ENCODE measurements at regions not wholly inside any gene's neighbourhood (a gene's known extent, or its start where the extent isn't known, plus 50 kb on each side); places are given as distances from the start of the nearest gene placed in this dataset.

GRCh38 chr4:14529653-14530052 lies 472.6 kb upstream of the CPEB2 start:
- intact Hi-C loops (cut with micrococcal nuclease): no loop called here
- Mint-ChIP-seq H3K9me3 (no peaks in the 10 kb centered on the region), H3K4me1 (ENCODE audit: low read depth) (no peaks in the 10 kb centered on the region), H3K27ac (no peak overlapping the region), H3K27me3 (ENCODE audit: low read depth) (no peaks in the 10 kb centered on the region), H3K36me3 (ENCODE audit: low read depth) (no peaks in the 10 kb centered on the region), H3K4me3 (ENCODE audit: low read depth) (no peak overlapping the region)
- no peak for DNase-seq (ENCODE audit: low spot score)

- Mint-ChIP-seq H3K27ac (no peak overlapping the region), H3K9me3 (no peaks in the 10 kb centered on the region), H3K36me3 (ENCODE audit: low read depth) (no peaks in the 10 kb centered on the region), H3K4me3 (ENCODE audit: low read depth) (no peak overlapping the region), H3K27me3 (ENCODE audit: low read depth) (no peaks in the 10 kb centered on the region), H3K4me1 (ENCODE audit: low read depth) (no peaks in the 10 kb centered on the region)
- DNase-seq (ENCODE audit: low spot score): no peak
- intact Hi-C loops (cut with micrococcal nuclease): no loop called here
Observed at GRCh38 chr4:14532436-14532835, 469.8 kb upstream of the CPEB2 start.

DNA sequence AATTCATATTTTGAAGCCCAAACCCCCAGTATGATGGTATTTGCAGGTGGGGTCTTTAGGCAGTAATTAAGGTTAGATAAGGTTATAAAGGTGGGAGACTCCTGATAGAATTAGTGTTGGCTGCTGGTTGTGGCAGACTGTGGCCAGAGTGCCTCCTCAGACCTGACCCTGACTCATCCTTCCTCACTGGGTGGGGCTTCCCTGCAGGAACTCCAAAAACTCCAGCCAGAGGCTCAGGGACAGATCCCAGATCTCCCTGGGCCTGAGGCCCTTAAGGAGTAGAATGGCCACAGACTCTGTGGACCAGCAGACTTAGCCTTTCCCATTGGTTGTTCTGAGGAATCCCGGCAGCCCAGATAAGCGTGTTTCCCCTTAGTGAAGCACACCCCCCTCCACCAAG lies 463.0 kb upstream of the CPEB2 start:
- Mint-ChIP-seq H3K9me3 (no peaks in the 10 kb centered on the region), H3K4me3 (ENCODE audit: low read depth) (no peak overlapping the region), H3K27me3 (ENCODE audit: low read depth) (no peaks in the 10 kb centered on the region), H3K27ac (no peak overlapping the region), H3K36me3 (ENCODE audit: low read depth) (no peaks in the 10 kb centered on the region), H3K4me1 (ENCODE audit: low read depth) (no peaks in the 10 kb centered on the region)
- no peak for DNase-seq (ENCODE audit: low spot score)
- intact Hi-C loops (cut with micrococcal nuclease): no loop called here

DNA sequence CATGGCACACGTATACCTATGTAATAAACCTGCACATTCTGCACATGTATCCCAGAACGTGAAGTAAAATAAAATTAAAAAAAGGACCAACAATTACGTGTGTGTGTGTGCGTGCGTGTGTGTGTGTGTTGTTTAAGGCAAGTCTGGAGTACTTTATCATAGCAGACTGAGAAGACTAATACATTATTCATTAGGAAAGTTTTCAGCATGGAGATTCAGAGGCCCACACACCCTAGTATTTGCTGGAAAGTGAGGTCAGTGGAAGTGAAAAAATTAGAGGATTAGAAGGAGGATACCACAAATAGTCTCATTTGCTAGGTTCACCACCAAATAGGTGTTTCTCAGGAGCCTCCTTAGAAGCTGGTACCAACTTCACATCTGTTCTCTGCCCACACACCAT lies 457.1 kb upstream of the CPEB2 start:
- no peak for DNase-seq (ENCODE audit: low spot score)
- no peak overlapping the region for H3K27ac Mint-ChIP-seq
- no peaks in the 10 kb centered on the region for H3K36me3 Mint-ChIP-seq (ENCODE audit: low read depth)
- no peaks in the 10 kb centered on the region for H3K4me1 Mint-ChIP-seq (ENCODE audit: low read depth)
- H3K9me3 Mint-ChIP-seq: no peaks in the 10 kb centered on the region
- no peak overlapping the region for H3K4me3 Mint-ChIP-seq (ENCODE audit: low read depth)
- H3K27me3 Mint-ChIP-seq (ENCODE audit: low read depth): no peaks in the 10 kb centered on the region
- intact Hi-C loops (cut with micrococcal nuclease): no loop called here

DNA sequence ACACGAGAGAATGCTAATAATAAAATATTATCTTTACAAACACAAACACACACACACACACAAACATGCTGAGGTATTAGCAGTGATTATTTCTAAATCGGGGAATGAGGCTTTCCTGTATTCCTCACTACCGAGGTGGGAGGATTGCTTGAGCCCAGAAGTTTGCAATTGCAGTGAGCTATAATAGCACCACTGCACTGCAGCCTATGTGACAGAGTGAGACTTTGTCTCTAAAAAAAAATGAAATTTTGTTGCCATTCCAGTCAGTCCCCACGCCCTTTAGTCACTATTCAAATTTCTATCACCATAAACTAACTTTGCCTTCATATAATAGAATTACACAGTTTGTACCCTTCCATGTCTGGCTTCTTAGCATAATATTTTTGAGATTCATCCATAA lies 456.5 kb upstream of the CPEB2 start:
- no peak for DNase-seq (ENCODE audit: low spot score)
- Mint-ChIP-seq H3K9me3 (no peaks in the 10 kb centered on the region), H3K4me1 (ENCODE audit: low read depth) (no peaks in the 10 kb centered on the region), H3K27ac (no peak overlapping the region), H3K36me3 (ENCODE audit: low read depth) (no peaks in the 10 kb centered on the region), H3K4me3 (ENCODE audit: low read depth) (no peak overlapping the region), H3K27me3 (ENCODE audit: low read depth) (no peaks in the 10 kb centered on the region)
- intact Hi-C loops (cut with micrococcal nuclease): no loop called here

DNA sequence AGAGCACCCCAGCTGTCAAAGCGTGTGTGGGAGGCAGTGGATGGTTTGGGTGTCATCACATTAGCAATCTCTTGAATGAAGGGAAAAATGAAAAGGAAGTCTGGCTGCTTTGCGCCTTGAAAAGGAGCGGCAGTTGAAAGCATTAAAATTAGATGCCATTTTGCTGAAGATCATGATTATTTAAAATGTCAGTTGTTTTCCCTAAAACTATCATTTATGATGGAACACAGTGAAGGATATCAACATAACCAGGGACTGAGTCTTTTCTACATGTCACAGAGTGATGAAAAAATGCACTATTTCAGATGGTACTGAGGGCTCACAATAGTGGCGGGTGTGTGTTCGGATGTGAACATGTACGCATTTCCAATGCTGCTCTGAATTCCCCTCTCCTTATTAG lies 450.2 kb upstream of the CPEB2 start:
- intact Hi-C loops (cut with micrococcal nuclease): no loop called here
- Mint-ChIP-seq H3K27me3 (ENCODE audit: low read depth) (no peaks in the 10 kb centered on the region), H3K4me1 (ENCODE audit: low read depth) (no peaks in the 10 kb centered on the region), H3K27ac (no peak overlapping the region), H3K36me3 (ENCODE audit: low read depth) (no peaks in the 10 kb centered on the region), H3K4me3 (ENCODE audit: low read depth) (no peak overlapping the region), H3K9me3 (no peaks in the 10 kb centered on the region)
- no peak for DNase-seq (ENCODE audit: low spot score)

DNA sequence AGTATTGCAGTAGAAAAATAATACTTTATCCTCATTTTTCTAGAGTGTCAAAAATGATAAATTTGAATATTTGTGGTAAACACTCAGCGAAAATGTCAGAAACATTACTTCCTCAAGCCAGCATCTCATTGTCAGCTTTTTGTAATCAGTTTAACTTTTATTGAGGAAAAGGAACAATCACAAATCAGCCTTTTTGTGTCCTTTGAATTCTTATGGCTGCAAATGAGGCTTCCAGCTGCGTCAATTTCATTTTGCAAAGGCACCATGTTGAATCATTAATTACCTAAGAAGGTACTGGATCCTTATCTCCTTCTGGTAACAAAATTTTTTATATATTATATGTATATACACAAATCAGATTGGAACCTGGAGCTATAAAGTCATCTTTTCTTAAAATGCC lies 442.6 kb upstream of the CPEB2 start:
- Mint-ChIP-seq H3K27ac (no peak overlapping the region), H3K4me1 (ENCODE audit: low read depth) (no peaks in the 10 kb centered on the region), H3K9me3 (peaks cover 2% of the 10 kb centered on the region), H3K27me3 (ENCODE audit: low read depth) (no peaks in the 10 kb centered on the region), H3K4me3 (ENCODE audit: low read depth) (no peak overlapping the region), H3K36me3 (ENCODE audit: low read depth) (no peaks in the 10 kb centered on the region)
- no peak for DNase-seq (ENCODE audit: low spot score)
- intact Hi-C loops (cut with micrococcal nuclease): no loop called here

DNA sequence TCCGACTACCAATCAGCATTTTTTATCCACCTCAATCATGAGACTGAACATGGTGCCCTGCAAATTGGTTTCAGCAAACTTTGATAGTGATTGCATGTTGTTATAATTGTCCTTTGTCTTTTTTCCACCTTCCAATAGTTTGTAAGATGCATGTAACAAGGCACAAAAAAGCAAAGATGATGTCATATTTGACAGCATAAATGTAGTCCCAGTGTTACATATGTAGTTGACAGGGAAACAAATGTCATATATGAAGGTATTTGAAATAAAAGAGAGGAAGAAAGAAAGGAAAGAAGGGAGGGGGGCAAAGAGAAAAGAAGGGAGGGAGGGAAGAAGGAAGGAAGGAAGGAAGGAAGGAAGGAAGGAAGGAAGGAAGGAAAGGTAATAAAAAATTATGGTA lies 441.7 kb upstream of the CPEB2 start:
- Mint-ChIP-seq H3K27ac (no peak overlapping the region), H3K4me1 (ENCODE audit: low read depth) (no peaks in the 10 kb centered on the region), H3K9me3 (peaks cover 11% of the 10 kb centered on the region), H3K4me3 (ENCODE audit: low read depth) (no peak overlapping the region), H3K27me3 (ENCODE audit: low read depth) (no peaks in the 10 kb centered on the region), H3K36me3 (ENCODE audit: low read depth) (no peaks in the 10 kb centered on the region)
- DNase-seq (ENCODE audit: low spot score): no peak
- intact Hi-C loops (cut with micrococcal nuclease): no loop called here

- Mint-ChIP-seq H3K27ac (no peak overlapping the region), H3K9me3 (peaks cover 15% of the 10 kb centered on the region), H3K4me1 (ENCODE audit: low read depth) (no peaks in the 10 kb centered on the region), H3K4me3 (ENCODE audit: low read depth) (no peak overlapping the region), H3K36me3 (ENCODE audit: low read depth) (no peaks in the 10 kb centered on the region), H3K27me3 (ENCODE audit: low read depth) (no peaks in the 10 kb centered on the region)
- no peak for DNase-seq (ENCODE audit: low spot score)
- intact Hi-C loops (cut with micrococcal nuclease): no loop called here
Observed at GRCh38 chr4:14562901-14563300, 439.4 kb upstream of the CPEB2 start.

DNA sequence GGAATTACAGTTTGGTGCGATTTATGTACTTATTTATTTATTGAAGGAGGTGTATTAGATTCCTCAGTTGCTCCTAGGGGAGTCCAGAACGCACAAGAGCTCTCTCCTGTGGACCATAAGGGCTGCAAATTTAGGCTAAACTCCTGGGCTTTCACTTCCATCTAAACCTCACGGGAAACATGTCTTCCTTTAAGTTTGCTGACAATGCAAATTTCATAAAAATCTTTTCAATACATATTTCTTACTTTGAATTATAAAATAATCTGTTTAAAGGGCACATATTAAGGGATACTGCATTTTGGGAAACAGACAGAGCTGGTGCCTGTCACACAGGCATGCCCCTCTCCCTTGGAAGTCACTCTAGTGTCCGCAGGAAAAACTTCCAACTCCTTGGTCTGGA lies 438.0 kb upstream of the CPEB2 start:
- Mint-ChIP-seq H3K36me3 (ENCODE audit: low read depth) (no peaks in the 10 kb centered on the region), H3K27me3 (ENCODE audit: low read depth) (no peaks in the 10 kb centered on the region), H3K4me1 (ENCODE audit: low read depth) (no peaks in the 10 kb centered on the region), H3K4me3 (ENCODE audit: low read depth) (no peak overlapping the region), H3K9me3 (peaks cover 15% of the 10 kb centered on the region), H3K27ac (no peak overlapping the region)
- intact Hi-C loops (cut with micrococcal nuclease): no loop called here
- no peak for DNase-seq (ENCODE audit: low spot score)

DNA sequence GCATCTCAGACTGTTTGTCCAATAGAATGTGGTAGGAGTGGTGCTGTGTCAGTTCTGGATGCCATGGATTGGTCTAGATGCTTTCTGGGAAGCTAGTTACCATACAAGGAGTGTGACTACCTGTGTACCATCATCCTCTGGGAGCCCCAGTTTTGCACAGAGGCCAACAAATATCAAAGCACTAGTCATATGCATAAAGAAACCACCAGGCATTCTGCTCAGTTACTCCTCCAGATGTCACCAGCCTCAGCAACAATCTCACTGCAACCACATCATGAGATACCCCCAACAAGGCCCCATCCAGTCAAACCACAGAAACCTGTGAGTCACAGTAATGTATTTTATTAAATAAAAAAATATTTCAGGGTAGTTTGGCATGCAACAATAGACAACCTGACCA lies 435.8 kb upstream of the CPEB2 start:
- no peak overlapping the region for H3K27ac Mint-ChIP-seq
- intact Hi-C loops (cut with micrococcal nuclease): no loop called here
- DNase-seq (ENCODE audit: low spot score): no peak

GRCh38 chr4:14568351-14568750 lies 433.9 kb upstream of the CPEB2 start:
- no peaks in the 10 kb centered on the region for H3K27me3 Mint-ChIP-seq (ENCODE audit: low read depth)
- H3K36me3 Mint-ChIP-seq (ENCODE audit: low read depth): no peaks in the 10 kb centered on the region
- peaks cover 15% of the 10 kb centered on the region for H3K9me3 Mint-ChIP-seq
- no peaks in the 10 kb centered on the region for H3K4me1 Mint-ChIP-seq (ENCODE audit: low read depth)
- H3K4me3 Mint-ChIP-seq (ENCODE audit: low read depth): no peak overlapping the region
- intact Hi-C loops (cut with micrococcal nuclease): no loop called here
- H3K27ac Mint-ChIP-seq: no peak overlapping the region
- DNase-seq (ENCODE audit: low spot score): no peak

More for the DNA sequence above, 435.8 kb upstream of the CPEB2 start:
- H3K36me3 Mint-ChIP-seq (ENCODE audit: low read depth): no peaks in the 10 kb centered on the region
- no peaks in the 10 kb centered on the region for H3K27me3 Mint-ChIP-seq (ENCODE audit: low read depth)
- H3K9me3 Mint-ChIP-seq: peaks cover 15% of the 10 kb centered on the region
- H3K4me3 Mint-ChIP-seq (ENCODE audit: low read depth): no peak overlapping the region
- H3K4me1 Mint-ChIP-seq (ENCODE audit: low read depth): no peaks in the 10 kb centered on the region

DNA sequence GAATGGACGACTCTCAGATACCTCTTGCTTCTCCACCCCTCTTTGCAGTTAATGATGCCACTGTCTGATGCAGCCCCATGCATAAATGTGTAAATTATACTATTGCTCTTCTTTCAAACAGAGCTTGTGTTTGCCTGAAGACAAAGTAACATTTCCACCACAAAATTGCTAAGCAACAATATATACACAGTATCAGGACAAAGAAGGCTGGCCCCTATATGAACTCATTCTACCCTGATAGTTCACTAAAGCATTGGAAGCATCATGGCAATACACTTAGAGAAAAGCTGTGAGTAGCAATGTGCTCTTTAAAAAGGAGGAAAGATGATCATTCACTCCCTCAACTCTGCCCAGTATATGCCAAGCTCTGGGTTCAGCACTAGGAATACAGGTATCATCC lies 427.0 kb upstream of the CPEB2 start:
- H3K9me3 Mint-ChIP-seq: no peaks in the 10 kb centered on the region
- H3K27me3 Mint-ChIP-seq (ENCODE audit: low read depth): no peaks in the 10 kb centered on the region
- no peaks in the 10 kb centered on the region for H3K4me1 Mint-ChIP-seq (ENCODE audit: low read depth)
- no peak for DNase-seq (ENCODE audit: low spot score)
- H3K36me3 Mint-ChIP-seq (ENCODE audit: low read depth): no peaks in the 10 kb centered on the region
- intact Hi-C loops (cut with micrococcal nuclease): no loop called here
- H3K4me3 Mint-ChIP-seq (ENCODE audit: low read depth): no peak overlapping the region
- H3K27ac Mint-ChIP-seq: no peak overlapping the region

- Mint-ChIP-seq H3K27me3 (ENCODE audit: low read depth) (no peaks in the 10 kb centered on the region), H3K36me3 (ENCODE audit: low read depth) (no peaks in the 10 kb centered on the region), H3K4me3 (ENCODE audit: low read depth) (no peak overlapping the region), H3K27ac (no peak overlapping the region), H3K9me3 (no peaks in the 10 kb centered on the region), H3K4me1 (ENCODE audit: low read depth) (no peaks in the 10 kb centered on the region)
- no peak for DNase-seq (ENCODE audit: low spot score)
- intact Hi-C loops (cut with micrococcal nuclease): no loop called here
Observed at GRCh38 chr4:14575919-14576318, 426.4 kb upstream of the CPEB2 start.
